AML-193 (cell line): ENCODE measurements at regions not wholly inside any gene's neighbourhood (a gene's known extent, or its start where the extent isn't known, plus 50 kb on each side); places are given as distances from the start of the nearest gene placed in this dataset.
"Not testable (repeated sequence)": the region's sequence is repeated elsewhere in the genome, so short reads cannot be mapped to it uniquely, and the experiment has no call there.

Source experiments
- DNase-seq, 2 experiments: peaks; one replicate each; lab custom pipeline; 2025; lab: John Stamatoyannopoulos, UW

- DNase-seq, result no peak
Observed at GRCh38 chr2:192634557-192634956, 439.8 kb upstream of the TMEFF2 start.

GRCh38 chr2:192628017-192628416, 433.3 kb upstream of the TMEFF2 start:
- no peak for DNase-seq

- DNase-seq, result no peak
Observed at GRCh38 chr2:192615105-192615504, 420.4 kb upstream of the TMEFF2 start.

- DNase-seq, result no peak
Observed at GRCh38 chr2:192604295-192604694, 409.6 kb upstream of the TMEFF2 start.

- not testable (repeated sequence) for DNase-seq
Observed at GRCh38 chr2:192598649-192599048, 403.9 kb upstream of the TMEFF2 start.

GRCh38 chr2:192593561-192593960, 398.8 kb upstream of the TMEFF2 start:
- DNase-seq, result no peak

- DNase-seq, result no peak
Observed at GRCh38 chr2:192591617-192592016, 396.9 kb upstream of the TMEFF2 start.

GRCh38 chr2:192585418-192585817, 390.7 kb upstream of the TMEFF2 start:
- no peak for DNase-seq

- DNase-seq, result no peak
Observed at GRCh38 chr2:192584976-192585375, 390.2 kb upstream of the TMEFF2 start.

GRCh38 chr2:192579965-192580700, 385.4 kb upstream of the TMEFF2 start:
- DNase-seq, result no peak

- DNase-seq, result no peak
Observed at GRCh38 chr2:192578780-192579179, 384.0 kb upstream of the TMEFF2 start.

- no peak for DNase-seq
Observed at GRCh38 chr2:192577706-192578105, 383.0 kb upstream of the TMEFF2 start.

GRCh38 chr2:192574552-192574951, 379.8 kb upstream of the TMEFF2 start:
- DNase-seq, result no peak

GRCh38 chr2:192571636-192572035, 376.9 kb upstream of the TMEFF2 start:
- no peak for DNase-seq

- DNase-seq, result no peak
Observed at GRCh38 chr2:192570788-192571187, 376.1 kb upstream of the TMEFF2 start.

- no peak for DNase-seq
Observed at GRCh38 chr2:192566863-192567262, 372.1 kb upstream of the TMEFF2 start.

GRCh38 chr2:192560326-192560725, 365.6 kb upstream of the TMEFF2 start:
- DNase-seq, result no peak

GRCh38 chr2:192559587-192559986, 364.9 kb upstream of the TMEFF2 start:
- no peak for DNase-seq

GRCh38 chr2:192558637-192559036, 363.9 kb upstream of the TMEFF2 start:
- DNase-seq, result no peak

GRCh38 chr2:192555740-192556139, 361.0 kb upstream of the TMEFF2 start:
- DNase-seq, result no peak

GRCh38 chr2:192551760-192552159, 357.0 kb upstream of the TMEFF2 start:
- no peak for DNase-seq

- DNase-seq, result no peak
Observed at GRCh38 chr2:192546565-192546964, 351.8 kb upstream of the TMEFF2 start.

GRCh38 chr2:192544371-192544955, 349.7 kb upstream of the TMEFF2 start:
- DNase-seq, result no peak
